CD4-positive, CD25-positive, alpha-beta regulatory T cell (primary cell): ENCODE measurements at regions not wholly inside any gene's neighbourhood (a gene's known extent, or its start where the extent isn't known, plus 50 kb on each side); places are given as distances from the start of the nearest gene placed in this dataset.

Experiments
- ATAC-seq, 2 donors: fragments of 150-1000 bp; cut with Tn5 transposase; one replicate each; pipeline ENCODE4 v1.10.0; 2021; ENCODE audit warnings: low read depth in 2 of 2, moderate number of reproducible peaks in 2 of 2, moderate library complexity in 1 of 2
- DNase-seq, 3 donors: peaks; one replicate each; pipeline versions ENCODE4 v3.0.0 to v3.0.0-alpha.2; 2012 to 2022; ENCODE audit warnings: mixed read lengths in 1 of 3
- H3K27ac ChIP-seq: one replicate; pipeline ENCODE4 v1.7.0; 2013; ENCODE audit warnings: mild to moderate bottlenecking, low read length; ENCODE audit not compliant: insufficient read depth, poor library complexity, severe bottlenecking
- H3K27me3 ChIP-seq: one replicate; pipeline ENCODE4 v1.7.0; 2013; ENCODE audit warnings: low read length; ENCODE audit not compliant: control insufficient read depth, insufficient read depth
- H3K36me3 ChIP-seq: one replicate; pipeline ENCODE4 v1.7.0; 2013; ENCODE audit warnings: mild to moderate bottlenecking, low read length, moderate library complexity; ENCODE audit not compliant: control insufficient read depth, insufficient read depth
- H3K4me1 ChIP-seq: 2 replicates; pipeline ENCODE4 v1.7.0; 2013; ENCODE audit warnings: mild to moderate bottlenecking, low read length; ENCODE audit not compliant: insufficient read depth, control insufficient read depth, poor library complexity, severe bottlenecking
- H3K4me3 ChIP-seq: one replicate; pipeline ENCODE4 v1.7.0; 2013; ENCODE audit warnings: low read depth, mild to moderate bottlenecking, low read length, moderate library complexity
- H3K9me3 ChIP-seq, 2 experiments: 1 replicate in 1 of 2; 2 replicates in 1 of 2; pipeline ENCODE4 v1.7.0; 2013; ENCODE audit warnings: low read length in 2 of 2, mild to moderate bottlenecking in 1 of 2, moderate library complexity in 1 of 2; ENCODE audit not compliant: control insufficient read depth in 2 of 2
- H3K27ac Mint-ChIP-seq, 3 donors: one replicate each; pipeline ENCODE4 v1.8.0; 2020 to 2022; ENCODE audit warnings: mild to moderate bottlenecking in 3 of 3, mixed read lengths in 3 of 3, moderate library complexity in 2 of 3
- H3K27me3 Mint-ChIP-seq: one replicate; pipeline ENCODE4 v1.8.0; 2022; ENCODE audit warnings: mild to moderate bottlenecking, mixed read lengths
- H3K36me3 Mint-ChIP-seq: one replicate; pipeline ENCODE4 v1.8.0; 2020; ENCODE audit warnings: mixed read lengths
- H3K4me1 Mint-ChIP-seq, 4 donors: one replicate each; pipeline ENCODE4 v1.8.0; 2020 to 2022; ENCODE audit warnings: mixed read lengths in 4 of 4, mild to moderate bottlenecking in 1 of 4
- H3K4me3 Mint-ChIP-seq, 4 donors: one replicate each; pipeline ENCODE4 v1.8.0; 2020 to 2022; ENCODE audit warnings: mild to moderate bottlenecking in 4 of 4, mixed read lengths in 4 of 4, moderate library complexity in 3 of 4
- H3K9me3 Mint-ChIP-seq, 7 donors: one replicate each; pipeline ENCODE4 v1.8.0; 2020 to 2022; ENCODE audit warnings: mixed read lengths in 7 of 7, mild to moderate bottlenecking in 3 of 7, moderate library complexity in 2 of 7

GRCh38 chr3:147866561-147866960, 457.4 kb downstream of the ZIC1 start:
- H3K4me3 Mint-ChIP-seq = no peak overlapping the region
- Histone ChIP-seq H3K4me1 (no peaks in the 10 kb centered on the region), H3K27me3 (no peaks in the 10 kb centered on the region), H3K27ac (no peak overlapping the region), H3K4me3 (no peak overlapping the region), H3K36me3 (no peaks in the 10 kb centered on the region), H3K9me3 (peaks cover 0 to 2% of the 10 kb centered on the region in 2 experiments)
- no peak overlapping the region for H3K27ac Mint-ChIP-seq
- no peaks in the 10 kb centered on the region for H3K36me3 Mint-ChIP-seq
- H3K27me3 Mint-ChIP-seq = no peaks in the 10 kb centered on the region
- H3K4me1 Mint-ChIP-seq = no peaks in the 10 kb centered on the region
- no peak for ATAC-seq
- DNase-seq = no peak
- H3K9me3 Mint-ChIP-seq = peaks cover 0 to 12% (median 6%) of the 10 kb centered on the region in 7 donors

GRCh38 chr3:147872568-147872967, 463.4 kb downstream of the ZIC1 start:
- no peaks in the 10 kb centered on the region for H3K27me3 ChIP-seq
- no peaks in the 10 kb centered on the region for H3K4me1 ChIP-seq
- Mint-ChIP-seq H3K9me3 (peaks cover 0 to 6% (median 2%) of the 10 kb centered on the region in 7 donors), H3K27me3 (no peaks in the 10 kb centered on the region), H3K27ac (no peak overlapping the region), H3K4me3 (no peak overlapping the region), H3K36me3 (no peaks in the 10 kb centered on the region), H3K4me1 (no peaks in the 10 kb centered on the region)
- H3K36me3 ChIP-seq = no peaks in the 10 kb centered on the region
- ATAC-seq (no peak), DNase-seq (no peak)
- H3K4me3 ChIP-seq = no peak overlapping the region
- H3K9me3 ChIP-seq = no peaks in the 10 kb centered on the region
- no peak overlapping the region for H3K27ac ChIP-seq

GRCh38 chr3:147875498-147875897, 466.3 kb downstream of the ZIC1 start:
- H3K4me3 ChIP-seq = no peak overlapping the region
- ATAC-seq (no peak), DNase-seq (no peak)
- H3K4me3 Mint-ChIP-seq = no peak overlapping the region
- H3K4me1 Mint-ChIP-seq = no peaks in the 10 kb centered on the region
- H3K36me3 ChIP-seq = no peaks in the 10 kb centered on the region
- H3K9me3 Mint-ChIP-seq = peaks cover 2 to 9% (median 2%) of the 10 kb centered on the region in 7 donors
- peaks cover 0 to 6% of the 10 kb centered on the region in 2 experiments for H3K9me3 ChIP-seq
- no peaks in the 10 kb centered on the region for H3K4me1 ChIP-seq
- no peaks in the 10 kb centered on the region for H3K27me3 Mint-ChIP-seq
- H3K27ac Mint-ChIP-seq = no peak overlapping the region
- H3K36me3 Mint-ChIP-seq = no peaks in the 10 kb centered on the region
- H3K27ac ChIP-seq = no peak overlapping the region
- no peaks in the 10 kb centered on the region for H3K27me3 ChIP-seq

GRCh38 chr3:147881933-147882332, 472.8 kb downstream of the ZIC1 start:
- no peaks in the 10 kb centered on the region for H3K27me3 Mint-ChIP-seq
- H3K4me3 ChIP-seq = no peak overlapping the region
- peaks cover 0 to 18% (median 8%) of the 10 kb centered on the region in 7 donors for H3K9me3 Mint-ChIP-seq
- no peaks in the 10 kb centered on the region for H3K36me3 ChIP-seq
- H3K27ac Mint-ChIP-seq = no peak overlapping the region
- no peaks in the 10 kb centered on the region for H3K4me1 ChIP-seq
- H3K27ac ChIP-seq = no peak overlapping the region
- H3K4me1 Mint-ChIP-seq = no peaks in the 10 kb centered on the region
- H3K27me3 ChIP-seq = no peaks in the 10 kb centered on the region
- no peak for ATAC-seq
- no peak overlapping the region for H3K4me3 Mint-ChIP-seq
- H3K36me3 Mint-ChIP-seq = no peaks in the 10 kb centered on the region
- H3K9me3 ChIP-seq = peaks cover 0 to 25% of the 10 kb centered on the region in 2 experiments
- no peak for DNase-seq

GRCh38 chr3:147886879-147887278, 477.7 kb downstream of the ZIC1 start:
- no peak overlapping the region for H3K4me3 ChIP-seq
- Mint-ChIP-seq H3K4me1 (no peaks in the 10 kb centered on the region), H3K36me3 (no peaks in the 10 kb centered on the region), H3K4me3 (no peak overlapping the region), H3K9me3 (peaks cover 0 to 9% (median 2%) of the 10 kb centered on the region in 7 donors), H3K27ac (no peak overlapping the region), H3K27me3 (no peaks in the 10 kb centered on the region)
- no peak for DNase-seq
- H3K27ac ChIP-seq = no peak overlapping the region
- no peaks in the 10 kb centered on the region for H3K4me1 ChIP-seq
- H3K36me3 ChIP-seq = no peaks in the 10 kb centered on the region
- no peaks in the 10 kb centered on the region for H3K27me3 ChIP-seq
- no peak for ATAC-seq
- H3K9me3 ChIP-seq = peaks cover 0 to 13% of the 10 kb centered on the region in 2 experiments

- Histone ChIP-seq H3K4me3 (no peak overlapping the region), H3K27me3 (no peaks in the 10 kb centered on the region), H3K36me3 (no peaks in the 10 kb centered on the region), H3K4me1 (no peaks in the 10 kb centered on the region), H3K9me3 (peaks cover 0 to 10% of the 10 kb centered on the region in 2 experiments), H3K27ac (no peak overlapping the region)
- Mint-ChIP-seq H3K4me3 (no peak overlapping the region), H3K4me1 (no peaks in the 10 kb centered on the region), H3K36me3 (no peaks in the 10 kb centered on the region), H3K27ac (no peak overlapping the region), H3K9me3 (peaks cover 0 to 9% (median 2%) of the 10 kb centered on the region in 7 donors), H3K27me3 (no peaks in the 10 kb centered on the region)
- no peak for ATAC-seq
- DNase-seq = no peak
These were observed 478.6 kb downstream of the ZIC1 start for GRCh38 chr3:147887797-147888196.

GRCh38 chr3:147890114-147890513, 480.9 kb downstream of the ZIC1 start:
- Mint-ChIP-seq H3K27ac (no peak overlapping the region), H3K4me1 (no peaks in the 10 kb centered on the region), H3K27me3 (no peaks in the 10 kb centered on the region), H3K9me3 (peaks cover 0 to 6% (median 2%) of the 10 kb centered on the region in 7 donors), H3K36me3 (no peaks in the 10 kb centered on the region), H3K4me3 (no peak overlapping the region)
- Histone ChIP-seq H3K36me3 (no peaks in the 10 kb centered on the region), H3K27ac (no peak overlapping the region), H3K9me3 (no peaks in the 10 kb centered on the region), H3K27me3 (no peaks in the 10 kb centered on the region), H3K4me3 (no peak overlapping the region), H3K4me1 (no peaks in the 10 kb centered on the region)
- ATAC-seq (no peak), DNase-seq (no peak)

- no peak for ATAC-seq
- Mint-ChIP-seq H3K27me3 (no peaks in the 10 kb centered on the region), H3K36me3 (no peaks in the 10 kb centered on the region), H3K27ac (no peak overlapping the region), H3K9me3 (peaks cover 0 to 5% (median 0%) of the 10 kb centered on the region in 7 donors), H3K4me1 (no peaks in the 10 kb centered on the region), H3K4me3 (no peak overlapping the region)
- Histone ChIP-seq H3K4me1 (no peaks in the 10 kb centered on the region), H3K27me3 (no peaks in the 10 kb centered on the region), H3K4me3 (no peak overlapping the region), H3K36me3 (no peaks in the 10 kb centered on the region), H3K9me3 (no peaks in the 10 kb centered on the region), H3K27ac (no peak overlapping the region)
- DNase-seq = no peak
These were observed 486.3 kb downstream of the ZIC1 start for GRCh38 chr3:147895509-147895908.
